ENCODE measurements at regions not wholly inside any gene's neighbourhood (a gene's known extent, or its start where the extent isn't known, plus 50 kb on each side); places are given as distances from the start of the nearest gene placed in this dataset.

DNA sequence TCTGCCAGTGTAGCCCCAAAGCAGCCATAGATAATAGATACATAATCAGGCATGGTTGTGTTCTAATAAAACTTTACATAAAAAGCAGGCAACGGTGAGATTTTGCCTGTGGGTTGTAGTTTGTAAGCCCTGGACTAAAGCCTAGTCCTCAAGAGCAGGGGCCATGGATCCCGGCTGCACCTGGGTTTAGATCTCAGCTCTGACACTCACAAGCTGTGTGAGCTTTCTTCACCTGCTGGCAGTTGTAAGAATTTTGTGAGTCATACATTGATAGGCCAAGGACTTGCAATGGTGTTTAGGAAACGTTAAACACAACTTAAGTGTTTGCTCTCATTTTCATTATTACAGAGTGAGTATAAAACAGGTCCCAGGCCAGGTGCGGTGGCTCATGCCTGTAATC lies 395.8 kb upstream of the TBX3 start:
- no peaks in the 10 kb centered on the region for H3K27me3 Mint-ChIP-seq
- H3K36me3 Mint-ChIP-seq (ENCODE audit: low read depth), result no peaks in the 10 kb centered on the region
- ATAC-seq (ENCODE audit: low read depth) (no peak), DNase-seq (no peak)
- no peak overlapping the region for H3K27ac Mint-ChIP-seq
- no peak for TF ChIP-seq CTCF (IDR thresholded peaks at IDR 0.05)
- H3K9me3 Mint-ChIP-seq, result peaks cover 6% of the 10 kb centered on the region
- H3K4me3 Mint-ChIP-seq, result no peak overlapping the region
- ChIA-PET CTCF (no interaction called here), POLR2A (no interaction called here)
- H3K4me1 Mint-ChIP-seq, result no peaks in the 10 kb centered on the region
- intact Hi-C loops (cut with micrococcal nuclease), result no loop called here

DNA sequence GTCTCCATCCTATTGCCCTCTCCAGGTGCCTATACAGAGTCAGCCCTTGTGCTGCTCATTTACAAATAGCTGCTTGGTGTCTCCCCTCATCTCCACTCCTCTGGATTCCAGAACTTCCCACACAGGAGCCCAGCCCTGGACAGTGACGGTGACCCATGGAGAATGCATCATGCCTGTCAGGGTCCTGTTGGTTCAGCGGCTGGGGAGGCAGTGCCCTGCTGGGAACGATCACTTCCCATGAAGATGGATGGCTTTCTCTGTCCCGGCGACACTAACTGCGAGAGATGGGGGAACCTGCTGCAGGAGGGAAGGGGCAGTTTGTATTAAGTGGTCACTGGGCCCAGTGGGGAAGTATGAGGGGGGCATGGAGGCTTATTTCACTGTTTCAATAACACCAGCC lies 395.0 kb upstream of the TBX3 start:
- Mint-ChIP-seq H3K4me3 (no peak overlapping the region), H3K27ac (no peak overlapping the region), H3K27me3 (no peaks in the 10 kb centered on the region), H3K36me3 (ENCODE audit: low read depth) (no peaks in the 10 kb centered on the region), H3K9me3 (peaks cover 6% of the 10 kb centered on the region), H3K4me1 (no peaks in the 10 kb centered on the region)
- DNase-seq (no peak), ATAC-seq (ENCODE audit: low read depth) (no peak)
- intact Hi-C loops (cut with micrococcal nuclease), result no loop called here
- TF ChIP-seq CTCF (IDR thresholded peaks at IDR 0.05), result no peak
- CTCF ChIA-PET, result no interaction called here
- POLR2A ChIA-PET, result no interaction called here

DNA sequence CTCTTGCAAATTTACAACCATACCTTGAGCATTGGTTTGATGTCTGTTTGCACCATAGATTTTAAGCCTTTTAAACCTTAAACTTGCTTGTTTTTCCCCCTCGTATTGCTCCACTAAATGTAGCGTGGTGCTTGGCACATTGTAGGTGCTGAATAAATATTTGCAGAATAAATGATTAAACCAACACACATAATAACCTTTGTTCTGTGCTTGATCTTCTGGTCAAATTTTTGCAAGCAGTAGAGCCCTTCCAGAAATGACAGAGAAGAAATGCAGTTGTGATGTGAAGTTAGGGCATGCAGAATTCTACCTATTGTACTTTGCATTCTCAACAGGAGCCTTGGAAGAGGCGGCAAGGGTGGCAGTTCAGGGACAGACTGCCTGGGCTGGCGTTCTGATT lies 394.4 kb upstream of the TBX3 start:
- ChIA-PET POLR2A (no interaction called here), CTCF (no interaction called here)
- Mint-ChIP-seq H3K9me3 (peaks cover 6% of the 10 kb centered on the region), H3K27ac (no peak overlapping the region), H3K4me3 (no peak overlapping the region), H3K4me1 (no peaks in the 10 kb centered on the region), H3K27me3 (no peaks in the 10 kb centered on the region), H3K36me3 (ENCODE audit: low read depth) (no peaks in the 10 kb centered on the region)
- no peak for DNase-seq
- intact Hi-C loops (cut with micrococcal nuclease), result no loop called here
- ATAC-seq (ENCODE audit: low read depth), result no peak
- no peak for TF ChIP-seq CTCF (IDR thresholded peaks at IDR 0.05)

DNA sequence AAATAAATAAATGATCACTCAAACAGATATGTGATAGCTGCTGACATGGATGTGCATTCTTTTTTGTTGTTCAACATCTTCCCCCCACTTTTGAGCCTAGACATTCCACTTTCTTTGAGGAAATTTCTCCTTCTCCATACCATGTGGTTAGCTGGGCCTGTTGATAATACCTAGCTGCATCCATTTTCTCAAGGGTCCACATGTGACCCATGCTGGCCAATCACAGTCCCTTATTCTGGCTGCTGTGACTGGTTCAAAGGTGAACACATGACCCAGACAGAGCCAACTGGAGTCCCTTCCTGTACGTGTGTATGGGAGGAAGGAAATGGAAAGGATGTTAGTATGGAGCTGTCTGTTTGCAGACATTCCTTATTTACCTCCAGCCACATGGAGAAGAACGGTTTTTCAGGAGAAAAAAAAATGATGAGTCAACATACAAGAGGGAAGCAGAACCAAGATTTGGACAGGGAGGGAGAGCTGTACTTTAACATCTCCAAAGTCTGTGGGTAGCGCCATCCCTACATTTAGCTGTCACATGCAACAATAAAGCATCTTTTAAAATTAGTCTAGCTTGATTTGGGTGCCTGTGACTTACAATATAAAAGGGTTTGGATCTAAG lies 391.7 kb upstream of the TBX3 start:
- ChIA-PET CTCF (no interaction called here), POLR2A (no interaction called here)
- TF ChIP-seq CTCF (IDR thresholded peaks at IDR 0.05), result no peak
- intact Hi-C loops (cut with micrococcal nuclease), result no loop called here
- Mint-ChIP-seq H3K27ac (no peak overlapping the region), H3K4me1 (no peaks in the 10 kb centered on the region), H3K36me3 (ENCODE audit: low read depth) (no peaks in the 10 kb centered on the region), H3K27me3 (no peaks in the 10 kb centered on the region), H3K9me3 (peaks cover 9% of the 10 kb centered on the region), H3K4me3 (no peak overlapping the region)
- DNase-seq (no peak), ATAC-seq (ENCODE audit: low read depth) (no peak)

DNA sequence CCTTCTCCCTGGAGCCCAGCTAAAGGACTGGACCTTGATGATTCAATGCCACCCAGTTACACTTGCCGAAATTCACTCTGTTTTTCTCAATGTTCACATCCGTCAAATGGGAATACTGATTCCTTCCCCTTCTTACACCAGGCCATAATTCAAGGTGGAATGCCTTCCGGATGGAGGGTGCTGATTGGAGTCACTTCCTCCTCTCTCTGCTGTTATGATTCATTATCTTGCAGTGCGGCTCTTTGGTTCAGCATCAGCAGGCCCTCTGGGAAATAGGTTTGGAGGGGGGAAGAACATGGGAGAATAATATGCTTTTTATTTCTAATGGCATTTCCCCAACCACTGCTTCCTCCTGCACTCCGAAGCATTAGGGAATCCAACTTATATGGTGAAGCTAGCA lies 390.6 kb upstream of the TBX3 start:
- no peaks in the 10 kb centered on the region for H3K36me3 Mint-ChIP-seq (ENCODE audit: low read depth)
- no peaks in the 10 kb centered on the region for H3K4me1 Mint-ChIP-seq
- peaks cover 9% of the 10 kb centered on the region for H3K9me3 Mint-ChIP-seq
- POLR2A ChIA-PET, result no interaction called here
- no peak overlapping the region for H3K4me3 Mint-ChIP-seq
- CTCF ChIA-PET, result no interaction called here
- TF ChIP-seq CTCF (IDR thresholded peaks at IDR 0.05), result no peak
- no peak for DNase-seq
- no peaks in the 10 kb centered on the region for H3K27me3 Mint-ChIP-seq
- no peak overlapping the region for H3K27ac Mint-ChIP-seq
- ATAC-seq (ENCODE audit: low read depth), result no peak
- intact Hi-C loops (cut with micrococcal nuclease), result no loop called here

All from activated B cell treated with CpG ODN at 0.5 μM for 24 hours (primary cell).